ENCODE measurements at regions not wholly inside any gene's neighbourhood (a gene's known extent, or its start where the extent isn't known, plus 50 kb on each side); places are given as distances from the start of the nearest gene placed in this dataset.

GRCh38 chr2:213202011-213202410 lies 50.6 kb upstream of the IKZF2 start:
- no peak for DNase-seq (ENCODE audit: low spot score)

GRCh38 chr2:213205944-213206343 lies 54.5 kb upstream of the IKZF2 start:
- no peak for DNase-seq (ENCODE audit: low spot score)

- DNase-seq (ENCODE audit: low spot score), result no peak
Observed at GRCh38 chr2:213213186-213213585, 61.8 kb upstream of the IKZF2 start.

GRCh38 chr2:213214209-213214608 lies 62.8 kb upstream of the IKZF2 start:
- DNase-seq (ENCODE audit: low spot score), result no peak

- no peak for DNase-seq (ENCODE audit: low spot score)
Observed at GRCh38 chr2:213216461-213216860, 65.0 kb upstream of the IKZF2 start.

GRCh38 chr2:213219816-213220215 lies 64.4 kb upstream of the SPAG16 start:
- DNase-seq (ENCODE audit: low spot score), result no peak

DNA sequence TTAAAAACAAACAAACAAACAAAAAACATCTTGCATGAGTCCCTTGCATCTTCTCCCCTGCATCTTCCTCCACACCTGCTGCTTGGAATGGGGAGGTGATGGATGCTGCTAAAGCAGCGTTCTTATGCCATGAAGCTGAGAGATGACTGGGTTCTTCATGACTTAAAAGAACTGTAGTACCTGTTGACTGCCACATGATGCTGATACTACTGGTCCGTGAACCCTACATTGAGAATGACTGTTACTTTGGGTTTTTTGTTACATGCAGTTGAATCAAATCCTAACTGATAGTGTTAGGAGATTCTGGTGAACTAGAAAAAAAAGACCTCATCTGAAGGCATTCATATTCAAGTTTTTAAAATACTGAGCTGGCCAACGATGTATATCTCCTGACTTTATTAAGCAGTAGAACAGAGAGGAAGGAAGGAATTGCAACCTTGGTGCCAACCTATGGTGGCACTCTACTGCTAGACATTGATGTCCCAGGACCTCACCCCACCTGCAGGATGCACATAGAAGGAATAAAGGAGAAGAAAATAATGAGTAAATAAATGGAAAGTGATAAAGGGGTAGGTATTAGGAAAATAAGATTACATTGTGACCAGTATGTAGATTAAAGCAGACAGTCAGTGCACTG lies 63.2 kb upstream of the SPAG16 start:
- DNase-seq (ENCODE audit: low spot score), result no peak

- no peak for DNase-seq (ENCODE audit: low spot score)
Observed at GRCh38 chr2:213221957-213222356, 62.3 kb upstream of the SPAG16 start.

- no peak for DNase-seq (ENCODE audit: low spot score)
Observed at GRCh38 chr2:213224366-213224765, 59.9 kb upstream of the SPAG16 start.

GRCh38 chr2:213225866-213226265 lies 58.4 kb upstream of the SPAG16 start:
- no peak for DNase-seq (ENCODE audit: low spot score)

DNA sequence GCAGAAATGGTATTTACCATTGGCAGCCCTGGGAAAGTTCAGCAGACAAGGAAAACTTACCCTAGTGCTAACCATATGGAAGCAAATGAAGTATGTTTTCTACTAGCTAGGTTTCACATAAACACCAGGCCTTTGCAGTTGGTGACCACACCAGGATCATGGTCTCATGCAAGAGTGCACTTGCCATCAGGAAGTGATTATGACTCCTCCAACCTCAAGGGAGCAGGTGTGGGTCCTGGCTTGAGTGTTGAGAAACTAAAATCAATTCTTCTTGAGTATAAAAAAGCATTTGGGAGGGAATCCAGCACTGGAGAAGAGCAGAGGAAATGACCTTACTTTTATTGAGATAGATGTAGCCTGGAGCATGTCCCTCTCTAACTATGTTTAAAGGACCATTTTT lies 56.8 kb upstream of the SPAG16 start:
- no peak for DNase-seq (ENCODE audit: low spot score)

- no peak for DNase-seq (ENCODE audit: low spot score)
Observed at GRCh38 chr2:213228638-213229037, 55.6 kb upstream of the SPAG16 start.

DNA sequence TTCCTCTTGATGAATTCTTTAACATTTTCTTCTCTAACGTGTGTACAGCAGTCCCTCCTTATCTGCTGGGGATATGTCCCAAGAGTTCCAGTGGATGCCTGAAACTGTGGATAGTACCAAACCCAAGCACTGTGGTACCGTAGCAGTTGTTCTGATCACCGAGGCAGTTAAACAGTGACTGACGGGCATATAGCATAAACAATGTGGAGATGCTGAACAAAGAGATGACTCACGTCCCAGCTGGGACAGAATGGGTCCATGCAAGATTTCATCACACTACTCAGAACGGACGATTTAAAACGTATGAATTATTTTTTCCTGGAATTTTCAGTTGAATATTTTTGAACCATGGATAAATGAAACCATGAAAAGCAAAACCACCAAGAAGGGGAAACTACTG lies 54.5 kb upstream of the SPAG16 start:
- peak; percentile 29 for DNase-seq (ENCODE audit: low spot score)

DNA sequence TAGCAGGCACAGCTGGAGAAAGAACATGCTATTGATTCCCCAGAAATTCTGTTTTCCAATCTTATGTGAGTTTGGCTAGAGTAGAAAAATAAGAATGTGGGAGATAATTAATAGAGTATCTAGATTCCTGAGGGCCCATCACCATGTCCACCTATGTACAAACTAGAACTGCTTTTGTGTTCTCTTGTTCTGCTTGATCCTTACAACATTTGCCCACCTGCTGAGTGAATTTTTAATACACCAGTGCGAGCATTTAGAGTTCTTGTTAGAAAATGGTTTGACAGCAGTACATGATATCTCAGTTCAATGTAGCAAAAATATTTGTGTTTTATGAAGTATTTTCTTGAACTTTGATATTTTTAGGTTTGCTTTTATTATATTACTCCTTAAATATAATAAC lies 52.3 kb upstream of the SPAG16 start:
- DNase-seq (ENCODE audit: low spot score), result no peak

- no peak for DNase-seq (ENCODE audit: low spot score)
Observed at GRCh38 chr2:213232649-213233437, 51.4 kb upstream of the SPAG16 start.

- DNase-seq (ENCODE audit: low spot score), result no peak
Observed at GRCh38 chr2:213233438-213234330, 50.6 kb upstream of the SPAG16 start.
